OCI-LY3 (cell line): ENCODE measurements at regions not wholly inside any gene's neighbourhood (a gene's known extent, or its start where the extent isn't known, plus 50 kb on each side); places are given as distances from the start of the nearest gene placed in this dataset.

Source experiments
- H2AFZ ChIP-seq: fragments of 200-600, 300-600 bp; shearing (Covaris generic); 2 replicates; pipeline ENCODE4 v1.6.0; 2014; ENCODE audit warnings: antibody characterized with exemption, low read depth, low read length
- H3K27ac ChIP-seq: fragments of 200-600, 300-600 bp; sonication (generic); 2 replicates; pipeline ENCODE4 v1.5.1; 2014; ENCODE audit warnings: mild to moderate bottlenecking, low read length, moderate library complexity, mixed read lengths
- H3K27me3 ChIP-seq: fragments of 200-600, 300-600 bp; sonication (generic); 2 replicates; pipeline ENCODE4 v1.6.1; 2014; ENCODE audit warnings: low read depth, low read length, mixed read lengths
- H3K36me3 ChIP-seq: fragments of 200-600, 300-600 bp; sonication (generic); replicated peaks from 2 replicates; pipeline ENCODE3; 2014; ENCODE audit warnings: low read depth, low read length, mixed read lengths
- H3K4me1 ChIP-seq: fragments of 300-600, 200-600 bp; sonication (generic); 2 replicates; pipeline ENCODE4 v1.6.1; 2014; ENCODE audit warnings: low read length, mixed read lengths
- H3K4me2 ChIP-seq: fragments of 200-600, 300-600 bp; sonication (generic); 2 replicates; pipeline ENCODE4 v1.6.1; 2014; ENCODE audit warnings: low read length, mixed read lengths
- H3K4me3 ChIP-seq: fragments of 300-600, 200-600 bp; sonication (generic); 2 replicates; pipeline ENCODE4 v1.5.1; 2014; ENCODE audit warnings: antibody characterized with exemption, mild to moderate bottlenecking, low read length, moderate library complexity
- H3K79me2 ChIP-seq: fragments of 300-600, 200-600 bp; shearing (Covaris generic); 2 replicates; pipeline ENCODE4 v1.6.1; 2014; ENCODE audit warnings: mild to moderate bottlenecking, low read length, mixed read lengths
- H3K9ac ChIP-seq: fragments of 300-600, 200-600 bp; shearing (Covaris generic); 2 replicates; pipeline ENCODE4 v1.6.0; 2014; ENCODE audit warnings: mild to moderate bottlenecking, low read length, moderate library complexity
- H3K9me3 ChIP-seq: fragments of 200-600, 300-600 bp; shearing (Covaris generic); 2 replicates; pipeline ENCODE4 v1.6.1; 2014; ENCODE audit warnings: low read length, mixed read lengths; ENCODE audit not compliant: insufficient read depth
- H4K20me1 ChIP-seq: fragments of 200-600, 300-600 bp; sonication (generic); 2 replicates; pipeline ENCODE4 v1.6.1; 2016; ENCODE audit warnings: low read length, mixed read lengths; ENCODE audit not compliant: insufficient read depth
- EZH2phosphoT487 ChIP-seq: fragments of 200-600 bp; shearing (Covaris generic); IDR thresholded peaks from 2 replicates; pipeline ENCODE4 v1.6.1; 2018; ENCODE audit warnings: antibody characterized with exemption, mixed run types, low read depth
- TF ChIP-seq, protein P1 (sequence below): fragments of 200-600, 300-600 bp; sonication (generic); IDR thresholded peaks from 2 replicates; pipeline ENCODE4 v1.5.1; 2014; ENCODE audit warnings: antibody characterized with exemption, low read length, low read depth

DNA sequence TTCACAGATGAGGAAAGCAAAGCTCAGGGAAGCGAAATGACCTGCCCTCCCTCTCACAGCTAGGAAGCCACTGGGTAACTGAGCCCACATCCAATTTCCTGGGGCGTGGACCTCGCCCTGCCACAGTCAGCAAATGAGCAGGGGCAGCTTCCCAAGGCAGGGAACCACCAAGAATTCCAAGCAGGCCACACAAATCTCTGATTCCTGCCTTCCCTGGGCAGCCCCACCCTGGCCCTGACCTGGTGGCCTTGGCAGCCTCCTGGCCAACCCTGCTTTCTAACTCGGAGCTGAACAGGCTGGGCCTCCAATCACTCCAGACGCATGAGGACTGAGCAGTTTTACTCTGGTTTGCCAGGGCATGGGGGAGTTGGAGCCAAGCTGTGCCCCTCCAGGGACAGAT lies 203.7 kb upstream of the TLE3 start:
- TF ChIP-seq, protein P1, sequence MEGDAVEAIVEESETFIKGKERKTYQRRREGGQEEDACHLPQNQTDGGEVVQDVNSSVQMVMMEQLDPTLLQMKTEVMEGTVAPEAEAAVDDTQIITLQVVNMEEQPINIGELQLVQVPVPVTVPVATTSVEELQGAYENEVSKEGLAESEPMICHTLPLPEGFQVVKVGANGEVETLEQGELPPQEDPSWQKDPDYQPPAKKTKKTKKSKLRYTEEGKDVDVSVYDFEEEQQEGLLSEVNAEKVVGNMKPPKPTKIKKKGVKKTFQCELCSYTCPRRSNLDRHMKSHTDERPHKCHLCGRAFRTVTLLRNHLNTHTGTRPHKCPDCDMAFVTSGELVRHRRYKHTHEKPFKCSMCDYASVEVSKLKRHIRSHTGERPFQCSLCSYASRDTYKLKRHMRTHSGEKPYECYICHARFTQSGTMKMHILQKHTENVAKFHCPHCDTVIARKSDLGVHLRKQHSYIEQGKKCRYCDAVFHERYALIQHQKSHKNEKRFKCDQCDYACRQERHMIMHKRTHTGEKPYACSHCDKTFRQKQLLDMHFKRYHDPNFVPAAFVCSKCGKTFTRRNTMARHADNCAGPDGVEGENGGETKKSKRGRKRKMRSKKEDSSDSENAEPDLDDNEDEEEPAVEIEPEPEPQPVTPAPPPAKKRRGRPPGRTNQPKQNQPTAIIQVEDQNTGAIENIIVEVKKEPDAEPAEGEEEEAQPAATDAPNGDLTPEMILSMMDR = no peak
- no peak for TF ChIP-seq EZH2phosphoT487
- H4K20me1 ChIP-seq = no peaks in the 10 kb centered on the region
- H3K9me3 ChIP-seq = no peaks in the 10 kb centered on the region
- no peak overlapping the region for H3K9ac ChIP-seq
- H2AFZ ChIP-seq = no peak overlapping the region
- H3K27me3 ChIP-seq = no peaks in the 10 kb centered on the region
- no peak overlapping the region for H3K4me2 ChIP-seq
- H3K79me2 ChIP-seq = no peaks in the 10 kb centered on the region
- no peak overlapping the region for H3K27ac ChIP-seq
- no peaks in the 10 kb centered on the region for H3K36me3 ChIP-seq
- no peak overlapping the region for H3K4me3 ChIP-seq
- peaks cover 35% of the 10 kb centered on the region for H3K4me1 ChIP-seq

DNA sequence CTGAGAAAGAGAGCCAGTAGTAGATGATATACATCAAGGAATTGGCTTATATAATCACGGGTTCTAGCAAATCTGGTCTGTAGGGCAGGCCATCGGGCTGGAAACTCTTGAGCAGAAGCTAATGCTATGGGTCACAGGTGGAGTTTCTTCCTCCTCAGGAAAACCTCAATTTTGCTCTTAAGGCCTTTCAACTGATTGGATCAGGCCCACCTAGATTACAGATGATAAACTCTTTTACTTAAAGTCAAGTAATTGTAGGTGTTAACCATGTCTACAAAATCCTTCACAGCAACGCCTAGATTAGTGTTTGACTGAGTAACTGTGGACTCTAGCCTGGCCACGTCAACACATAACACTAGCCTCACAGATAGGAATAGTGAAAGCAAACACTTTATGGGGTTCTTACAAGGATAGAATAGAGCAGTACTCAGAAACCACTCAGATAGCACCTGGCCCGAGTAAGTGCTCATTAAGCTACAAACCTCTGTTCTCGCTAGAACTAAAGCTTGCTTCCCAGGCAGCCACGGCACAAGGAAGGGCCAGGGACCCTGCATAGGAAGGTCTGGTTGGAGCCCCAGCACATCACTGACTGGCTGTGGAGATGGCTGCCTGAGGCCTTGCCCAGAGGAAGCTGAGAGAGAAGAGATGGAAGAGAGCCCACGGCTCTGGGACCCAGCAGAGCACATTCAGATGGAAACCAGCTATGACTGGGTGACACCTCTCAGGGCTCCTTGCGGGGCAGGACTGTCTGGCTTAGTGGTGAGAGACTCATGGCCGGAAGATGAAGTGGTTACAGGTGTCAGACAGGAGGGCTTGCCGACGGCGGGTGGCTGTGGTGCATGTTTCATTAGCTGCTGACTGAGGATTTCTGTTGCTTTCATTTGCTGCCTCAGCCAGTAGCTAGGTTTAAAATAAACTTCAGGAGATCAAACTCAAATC lies 202.5 kb upstream of the TLE3 start:
- H3K4me3 ChIP-seq = no peak overlapping the region
- H3K4me2 ChIP-seq = peak overlapping the region; percentile 44
- peaks cover 35% of the 10 kb centered on the region for H3K4me1 ChIP-seq
- no peaks in the 10 kb centered on the region for H3K79me2 ChIP-seq
- H4K20me1 ChIP-seq = no peaks in the 10 kb centered on the region
- H3K9me3 ChIP-seq = no peaks in the 10 kb centered on the region
- peak overlapping the region; percentile 42 for H3K27ac ChIP-seq
- no peak for TF ChIP-seq EZH2phosphoT487
- TF ChIP-seq, protein P1 = no peak
- peak overlapping the region; percentile 79 for H2AFZ ChIP-seq
- H3K9ac ChIP-seq = peak overlapping the region; percentile 16; the same call in 1 of the 2 replicates
- H3K27me3 ChIP-seq = no peaks in the 10 kb centered on the region
- no peaks in the 10 kb centered on the region for H3K36me3 ChIP-seq

DNA sequence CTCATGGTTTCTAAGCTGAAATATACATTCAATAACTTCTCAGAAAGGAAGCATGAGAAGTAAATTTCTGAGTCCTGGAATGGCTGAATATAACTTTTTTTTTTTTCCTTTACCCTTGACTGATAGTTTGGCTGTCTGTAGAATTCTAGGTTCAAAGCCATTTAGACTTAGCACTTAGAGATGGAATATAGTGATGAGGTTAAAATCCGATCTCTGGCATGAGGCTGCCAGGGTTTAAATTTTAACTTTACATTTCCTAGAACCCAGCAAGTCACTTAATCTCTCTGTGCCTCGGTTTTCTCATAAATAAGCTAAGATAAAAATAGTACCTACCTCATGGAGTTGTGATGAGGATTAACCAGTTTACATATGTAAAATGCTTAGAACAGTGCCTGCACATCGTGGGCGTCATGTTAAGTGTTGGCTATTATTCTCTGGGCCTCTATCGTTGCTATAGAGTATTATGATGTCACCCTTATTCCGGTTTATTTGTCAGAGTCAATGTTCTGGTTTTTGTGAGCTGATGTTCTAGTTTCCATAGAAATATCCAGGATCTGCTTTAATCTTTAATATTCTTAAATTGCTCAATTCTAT lies 199.8 kb upstream of the TLE3 start:
- no peaks in the 10 kb centered on the region for H3K36me3 ChIP-seq
- no peak for TF ChIP-seq EZH2phosphoT487
- TF ChIP-seq, protein P1 = no peak
- no peak overlapping the region for H2AFZ ChIP-seq

DNA sequence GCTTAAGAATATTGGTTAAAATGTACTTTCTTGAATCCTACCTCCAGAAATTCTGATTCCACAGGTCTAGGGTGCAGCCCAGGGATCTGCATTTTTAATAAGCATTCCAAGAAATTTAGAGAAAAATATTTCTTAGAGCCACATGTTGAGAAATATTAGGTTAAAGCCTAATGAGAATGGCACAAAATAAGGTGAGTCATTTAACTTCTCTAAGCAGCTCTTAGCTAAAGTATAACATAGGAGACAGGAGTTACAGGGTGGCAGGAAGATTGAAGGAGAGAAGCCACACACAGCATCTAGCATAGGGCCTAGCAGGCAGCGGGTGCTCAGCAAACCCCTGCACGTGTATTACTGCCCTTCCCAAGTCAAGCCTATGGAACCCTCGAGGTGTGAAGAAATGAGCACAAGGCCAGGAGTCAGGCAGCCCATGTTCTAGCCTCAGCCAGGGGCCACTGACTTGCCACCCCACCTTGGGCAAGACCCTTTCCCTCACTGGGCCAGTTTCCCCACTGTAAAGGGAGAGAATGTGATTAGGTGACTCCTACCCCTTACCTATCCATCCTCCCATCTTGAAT lies 197.1 kb upstream of the TLE3 start:
- Histone ChIP-seq H3K9ac (no peak overlapping the region), H4K20me1 (no peaks in the 10 kb centered on the region), H3K4me2 (no peak overlapping the region), H3K4me1 (peaks cover 33% of the 10 kb centered on the region), H3K4me3 (no peak overlapping the region), H3K27ac (no peak overlapping the region), H3K79me2 (no peaks in the 10 kb centered on the region), H3K36me3 (no peaks in the 10 kb centered on the region), H3K27me3 (no peaks in the 10 kb centered on the region), H2AFZ (no peak overlapping the region), H3K9me3 (no peaks in the 10 kb centered on the region)
- TF ChIP-seq, protein P1 = no peak
- no peak for TF ChIP-seq EZH2phosphoT487

More for the DNA sequence above, 199.8 kb upstream of the TLE3 start:
- Histone ChIP-seq H4K20me1 (no peaks in the 10 kb centered on the region), H3K9ac (no peak overlapping the region), H3K4me3 (no peak overlapping the region), H3K27ac (no peak overlapping the region), H3K27me3 (no peaks in the 10 kb centered on the region), H3K79me2 (no peaks in the 10 kb centered on the region), H3K9me3 (no peaks in the 10 kb centered on the region), H3K4me2 (no peak overlapping the region), H3K4me1 (peaks cover 40% of the 10 kb centered on the region)
